Inferior parietal cortex (tissue), 1 donor: ENCODE measurements at regions not wholly inside any gene's neighbourhood (a gene's known extent, or its start where the extent isn't known, plus 50 kb on each side); places are given as distances from the start of the nearest gene placed in this dataset.

ENCODE experiments used
- DNase-seq: peaks from one replicate; pipeline ENCODE4 v3.0.0-alpha.2; 2016; ENCODE audit errors: extremely low spot score

DNA sequence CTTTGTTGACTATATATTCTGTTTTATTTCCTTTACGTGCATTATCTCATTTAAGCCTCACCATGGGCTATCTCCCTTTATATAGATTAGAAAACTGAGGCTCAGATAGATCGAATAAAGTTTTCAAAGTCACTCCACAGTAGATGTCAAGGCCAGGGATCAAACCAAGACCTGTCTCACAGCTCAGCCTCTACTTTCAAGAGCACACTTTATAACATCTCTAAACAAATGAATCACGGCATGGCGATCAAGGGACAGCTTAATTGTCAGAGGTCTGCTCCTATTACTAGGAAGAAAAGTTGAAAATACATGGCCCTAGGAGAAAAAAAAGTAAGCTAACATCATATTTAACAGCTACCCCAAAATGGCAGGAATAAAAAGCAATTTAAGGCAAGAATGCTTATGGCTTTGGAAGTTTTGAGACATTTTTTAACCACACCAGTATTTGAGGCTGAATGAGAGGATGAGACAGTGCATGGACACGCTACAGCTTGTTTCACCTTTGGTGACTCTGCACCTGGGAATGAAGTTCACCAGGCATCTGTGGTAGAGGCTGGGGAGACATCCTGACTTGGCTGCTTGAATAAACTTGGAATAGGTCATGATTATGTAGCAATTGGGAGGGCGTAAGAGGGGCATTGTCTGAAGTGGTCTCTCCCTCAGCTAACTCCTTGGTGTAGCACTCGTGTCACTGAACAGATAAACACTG, 486.8 kb upstream of the WWC1 start:
- no peak for DNase-seq

DNA sequence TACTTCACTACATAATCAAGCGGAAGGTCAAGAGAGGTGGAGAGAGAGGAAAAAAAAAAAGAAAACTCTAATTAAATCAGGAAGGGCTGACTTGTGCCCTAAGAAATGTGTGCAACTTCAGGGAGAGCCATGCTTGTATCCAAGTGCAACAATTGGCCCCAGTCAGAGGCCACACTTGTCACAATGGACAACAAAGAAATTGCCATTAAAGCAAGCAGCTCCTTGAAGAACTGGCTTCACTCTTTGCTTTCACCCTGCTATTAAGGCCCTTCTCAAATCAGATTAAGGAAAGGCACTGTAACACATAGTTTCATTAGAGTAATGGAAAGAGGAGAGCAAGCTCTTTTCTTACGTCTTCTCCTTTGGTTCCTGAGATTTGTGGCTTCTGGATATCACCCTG, 480.9 kb upstream of the WWC1 start:
- no peak for DNase-seq

DNA sequence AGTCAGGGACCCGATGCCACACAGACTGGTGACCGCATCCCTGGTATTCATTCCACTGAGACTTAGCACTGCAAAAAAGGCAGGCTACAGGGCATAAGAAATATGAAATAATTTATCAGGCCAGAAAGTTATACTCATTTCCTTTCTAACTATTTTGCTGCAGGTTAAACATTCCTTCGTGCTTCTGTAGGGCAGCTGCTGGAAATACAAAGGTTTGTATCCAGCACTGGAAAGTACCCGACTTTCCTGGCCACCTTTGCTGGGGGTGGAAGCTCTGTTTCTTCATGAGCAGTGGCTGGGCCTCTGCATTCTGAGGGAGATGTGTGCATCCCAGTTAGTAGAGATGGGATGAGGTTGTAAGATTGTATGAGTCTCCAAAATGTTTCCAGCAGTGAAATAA, 478.6 kb upstream of the WWC1 start:
- no peak for DNase-seq

DNA sequence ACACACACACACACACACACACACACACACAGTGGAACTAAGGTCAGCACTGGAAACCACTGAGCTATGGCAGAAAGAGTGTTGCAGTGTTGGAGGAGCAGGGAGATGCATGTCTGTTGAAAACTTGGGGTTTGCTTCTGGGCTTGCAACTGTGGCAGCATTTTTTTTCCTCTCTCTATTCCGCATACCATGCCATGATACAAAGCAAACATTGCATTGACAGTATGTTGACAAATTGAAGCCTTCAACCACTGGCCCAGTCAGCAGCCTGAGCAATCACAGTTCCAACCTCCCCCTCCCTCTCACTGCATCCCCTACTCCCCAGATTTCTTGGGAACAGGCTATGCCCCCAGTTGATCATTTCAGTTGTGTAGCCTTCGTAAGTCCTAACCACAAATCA, 478.1 kb upstream of the WWC1 start:
- DNase-seq = no peak

DNA sequence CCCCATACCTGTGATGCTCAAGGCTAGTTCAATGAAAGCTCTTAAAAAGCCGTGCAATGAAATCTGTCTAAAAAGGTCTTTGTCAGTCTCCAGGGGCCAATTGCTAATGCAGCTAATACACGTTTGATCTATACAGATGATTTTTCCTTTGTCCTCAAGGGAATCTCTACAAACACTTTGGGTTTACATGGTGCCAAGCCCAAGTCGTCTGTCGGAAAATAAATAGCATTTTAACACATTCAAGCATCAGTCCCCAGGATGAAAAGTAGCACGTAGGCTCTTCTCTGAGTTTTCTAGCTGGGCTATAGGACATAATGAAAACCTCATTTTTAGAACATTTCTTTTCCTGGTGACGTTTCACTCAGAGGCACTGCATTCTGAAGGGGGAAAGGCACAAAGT, 477.4 kb upstream of the WWC1 start:
- DNase-seq = no peak

DNA sequence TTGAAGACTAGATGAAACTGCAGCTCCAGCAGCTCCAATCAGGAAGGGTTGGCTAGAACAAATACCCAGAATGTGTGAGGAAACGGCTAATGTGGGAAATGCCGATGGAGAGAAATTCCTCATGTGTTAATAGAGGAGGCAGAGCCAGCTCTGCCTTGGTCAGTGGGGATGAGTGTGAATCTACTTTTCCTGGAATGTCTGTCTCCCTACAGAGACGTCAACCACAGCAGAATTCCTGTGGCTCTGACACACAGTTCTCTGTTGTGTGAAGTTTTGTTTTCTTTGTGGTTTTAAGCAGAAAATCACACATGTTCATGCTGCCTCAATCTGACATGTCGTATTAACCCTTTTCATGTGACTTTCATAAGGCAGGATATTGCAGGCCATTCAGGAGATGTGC, 476.6 kb upstream of the WWC1 start:
- DNase-seq = no peak

DNA sequence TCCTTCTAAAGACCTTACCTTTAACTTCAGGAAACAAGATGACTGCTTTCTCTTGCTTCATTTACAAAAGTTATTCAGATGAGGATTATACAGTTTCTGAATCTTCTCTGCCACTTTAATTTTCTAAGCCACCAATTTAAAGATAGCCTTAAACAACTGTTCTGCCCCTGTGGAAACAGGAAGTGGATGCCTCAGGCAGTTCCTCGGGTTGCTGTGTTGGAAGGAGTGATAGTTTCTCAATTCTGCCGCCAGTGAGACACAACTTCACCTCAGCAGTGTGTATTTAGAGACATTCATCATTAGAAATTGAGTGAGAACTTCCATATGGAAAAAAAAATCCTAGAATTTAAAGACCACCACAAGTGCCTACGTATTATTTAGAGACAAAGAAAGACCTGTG, 475.1 kb upstream of the WWC1 start:
- no peak for DNase-seq

DNA sequence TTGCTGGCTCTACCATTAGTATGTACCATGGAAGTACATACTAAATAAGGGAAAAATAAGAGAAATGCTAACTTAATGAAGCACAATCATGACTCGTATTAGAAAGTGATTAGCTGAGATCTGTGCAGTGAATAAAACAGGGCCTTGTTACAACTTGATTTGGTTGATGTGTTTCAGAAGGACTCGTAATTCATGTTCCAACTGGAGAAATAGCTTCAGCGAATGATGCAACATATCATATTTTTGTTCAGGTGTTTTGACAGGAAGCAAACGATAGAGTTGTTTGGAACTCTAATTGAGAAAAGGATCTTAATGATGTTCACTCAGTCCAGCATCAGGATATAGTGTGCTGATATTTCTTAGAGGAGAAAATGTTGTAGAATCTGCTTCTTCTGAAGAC, 474.6 kb upstream of the WWC1 start:
- no peak for DNase-seq

DNA sequence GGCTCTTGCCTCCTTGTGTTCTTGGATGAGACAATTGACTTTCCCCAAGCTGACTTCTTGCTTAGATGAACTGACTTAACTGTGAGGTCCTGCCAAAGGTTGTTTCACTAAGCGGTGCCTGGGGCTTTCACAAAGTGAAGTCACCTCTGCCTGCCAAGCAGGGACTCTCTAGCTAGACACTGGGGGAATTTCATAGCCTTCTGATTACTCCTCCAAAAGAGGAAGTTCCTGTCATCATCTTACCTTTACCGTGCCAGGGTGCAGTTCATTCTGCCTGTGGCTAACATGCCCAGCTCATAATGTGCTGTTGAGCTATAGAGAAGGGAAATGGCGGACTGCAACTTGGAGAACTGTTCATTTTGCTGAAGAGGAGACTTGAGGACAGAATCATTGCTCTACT, 472.0 kb upstream of the WWC1 start:
- DNase-seq = no peak

DNA sequence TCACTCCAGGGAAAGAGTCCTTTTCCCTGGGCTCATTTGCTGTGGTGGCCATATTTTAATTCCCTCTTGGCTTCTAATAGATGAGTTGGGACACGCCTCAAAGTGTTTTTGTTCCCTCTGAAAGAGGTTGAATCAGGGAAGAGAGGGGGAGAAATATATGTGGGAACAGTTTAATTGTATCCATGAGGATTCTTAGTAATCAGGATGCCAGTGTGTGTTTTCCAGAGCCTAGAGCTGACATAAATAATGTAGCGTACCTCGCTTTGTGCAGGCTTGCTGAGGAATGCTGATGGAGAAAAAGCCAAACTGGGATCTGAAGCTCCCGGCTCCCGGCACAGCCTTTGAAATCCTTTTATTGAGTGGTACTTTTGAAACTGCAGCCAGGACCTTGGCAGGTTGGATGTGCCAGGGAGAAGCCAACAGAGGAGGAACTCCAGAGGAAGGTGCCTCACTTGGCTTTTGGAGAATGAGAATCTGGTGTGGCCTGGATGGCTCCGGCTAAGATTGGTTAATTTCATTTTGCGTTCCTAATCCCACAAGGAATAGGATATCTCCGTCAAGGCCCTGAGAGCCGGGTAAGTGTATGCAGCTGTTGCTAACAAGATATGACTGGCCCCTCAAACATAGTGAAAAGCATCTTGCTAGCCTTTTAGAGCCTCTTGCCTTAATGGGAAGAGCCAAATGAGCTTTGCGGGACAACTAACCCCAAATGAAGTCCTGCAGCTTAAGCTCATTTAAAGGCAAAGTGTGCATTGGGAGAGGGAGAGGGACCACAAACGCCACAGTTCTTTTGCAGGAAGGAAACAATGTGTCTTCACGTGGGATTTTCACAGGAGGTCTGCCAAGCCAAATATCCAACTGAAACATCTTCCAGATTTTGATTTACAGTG, 471.1 kb upstream of the WWC1 start:
- no peak for DNase-seq

DNA sequence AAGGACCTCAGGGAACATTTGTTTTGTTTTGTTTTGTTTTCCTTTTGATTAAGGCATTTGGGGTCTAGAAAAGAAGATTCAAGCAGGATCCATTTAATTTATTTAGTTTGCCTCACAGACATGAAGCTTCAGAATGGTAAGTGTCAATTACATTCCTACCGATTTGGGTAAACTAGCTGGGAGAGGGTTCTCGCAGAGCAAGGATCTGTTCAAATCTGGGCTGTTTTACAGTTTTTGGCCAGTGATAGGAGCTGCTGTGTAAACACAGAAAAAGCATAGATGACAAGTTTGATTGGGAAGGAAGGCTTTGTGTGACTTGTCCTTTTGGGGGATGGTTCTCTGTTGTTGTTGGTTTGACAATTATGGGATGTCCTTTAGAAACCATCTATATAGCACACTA, 470.3 kb upstream of the WWC1 start:
- DNase-seq = no peak

DNA sequence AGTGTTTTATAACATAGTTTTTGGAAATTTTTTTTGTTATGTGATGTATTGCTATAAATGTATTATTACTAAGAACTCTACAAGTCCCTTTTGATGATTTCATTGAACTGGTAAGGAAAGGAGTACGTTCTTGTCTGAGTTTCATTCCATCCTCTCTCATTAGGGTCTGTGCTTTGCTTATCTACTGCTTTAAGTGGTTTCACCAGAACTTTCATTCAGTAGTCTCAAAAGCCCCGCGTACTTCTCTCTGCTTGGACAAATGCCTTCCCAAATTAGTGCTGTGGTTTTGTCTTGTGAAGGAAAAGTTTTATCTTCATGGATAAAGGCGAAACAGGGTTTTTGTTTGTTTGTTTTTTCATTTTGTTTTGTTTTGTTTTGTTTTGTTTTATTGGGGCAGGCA, 469.8 kb upstream of the WWC1 start:
- no peak for DNase-seq

DNA sequence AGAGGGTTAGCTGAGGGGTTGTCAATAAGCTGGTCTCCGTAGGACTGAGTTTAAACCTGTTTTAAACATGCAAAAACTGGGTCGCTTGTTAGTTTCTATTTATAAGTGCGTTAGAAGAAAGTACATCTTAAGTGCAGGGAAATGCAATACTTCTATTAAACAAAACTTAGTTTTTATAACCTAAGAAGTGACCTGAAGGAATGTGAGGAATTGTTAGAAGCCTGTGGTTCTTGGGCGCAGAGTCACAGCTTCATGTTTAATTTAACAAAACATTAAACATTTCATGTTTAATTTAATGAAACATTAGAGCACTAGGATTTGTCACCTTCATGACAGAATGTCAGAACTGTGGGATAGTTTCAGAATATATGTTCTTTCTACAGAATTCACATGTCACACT, 469.2 kb upstream of the WWC1 start:
- no peak for DNase-seq

DNA sequence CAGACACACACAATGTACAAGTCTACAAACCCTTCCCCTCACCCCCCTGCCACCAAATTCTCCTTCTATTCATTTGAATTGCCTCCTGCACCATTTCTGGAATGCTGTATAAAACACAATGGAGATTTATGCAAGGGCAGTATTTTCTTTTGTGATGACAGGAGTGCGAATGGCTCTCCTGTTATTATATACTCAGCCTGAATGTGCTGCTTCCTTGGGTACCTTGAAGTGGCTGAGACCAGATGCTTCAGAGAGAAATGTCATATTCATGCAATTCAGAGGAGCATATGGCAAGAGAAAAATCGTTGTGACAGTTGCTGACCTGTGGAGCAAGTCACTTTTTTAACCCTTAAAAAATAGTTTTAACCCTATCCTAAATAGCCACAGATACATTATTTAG, 468.0 kb upstream of the WWC1 start:
- no peak for DNase-seq

DNA sequence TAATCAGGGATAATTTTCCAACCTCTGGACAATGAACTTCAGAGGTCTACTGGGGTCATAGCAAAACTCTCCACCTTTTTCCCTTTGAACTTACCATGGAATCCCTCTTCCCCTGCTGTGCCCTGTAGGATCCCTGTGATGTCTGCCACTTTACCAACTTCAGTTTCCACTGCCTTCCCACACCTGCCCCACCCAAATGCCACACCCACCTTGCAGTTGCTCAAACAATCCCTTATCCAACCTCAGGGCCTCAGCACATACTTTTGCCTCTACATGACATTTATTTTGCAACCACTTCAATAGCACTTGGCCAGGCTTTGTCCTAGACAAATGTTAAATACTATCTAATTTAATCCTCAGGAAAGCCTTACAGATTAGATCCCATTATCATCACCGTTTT, 463.7 kb upstream of the WWC1 start:
- no peak for DNase-seq

DNA sequence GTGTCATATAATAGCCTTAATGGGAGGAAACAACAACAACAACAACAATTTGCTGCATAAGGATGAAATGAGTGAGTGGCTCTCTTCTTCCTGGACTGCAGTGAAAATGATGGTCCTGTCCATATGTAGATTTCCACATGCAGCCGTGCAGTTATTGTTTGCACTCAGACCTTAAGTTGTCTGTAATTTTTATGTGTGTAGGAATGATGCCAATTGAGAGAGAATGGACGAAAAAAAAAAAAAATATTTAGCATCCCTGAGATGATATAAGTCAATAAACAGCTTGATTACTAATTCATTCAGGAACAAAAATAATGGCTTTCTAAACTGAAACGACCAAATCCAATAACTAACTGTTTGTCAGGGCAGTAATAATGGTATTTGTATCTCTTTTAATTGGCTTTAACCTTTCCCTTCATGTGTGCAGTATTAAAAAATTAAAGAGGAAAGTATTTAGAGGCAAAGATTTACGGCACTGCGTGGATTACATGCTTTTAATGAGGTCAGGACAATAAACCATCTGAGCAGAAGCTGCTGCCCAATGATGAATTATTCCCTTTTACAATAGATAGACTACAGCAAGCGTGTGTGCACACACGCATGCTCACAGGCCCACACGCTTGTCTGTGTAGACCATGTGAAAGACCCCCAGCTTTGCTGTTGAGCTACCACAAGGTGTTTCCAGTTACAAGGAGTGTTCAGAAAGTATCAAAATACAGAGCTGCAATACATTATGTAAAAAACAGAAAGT, 459.5 kb upstream of the WWC1 start:
- DNase-seq = no peak

DNA sequence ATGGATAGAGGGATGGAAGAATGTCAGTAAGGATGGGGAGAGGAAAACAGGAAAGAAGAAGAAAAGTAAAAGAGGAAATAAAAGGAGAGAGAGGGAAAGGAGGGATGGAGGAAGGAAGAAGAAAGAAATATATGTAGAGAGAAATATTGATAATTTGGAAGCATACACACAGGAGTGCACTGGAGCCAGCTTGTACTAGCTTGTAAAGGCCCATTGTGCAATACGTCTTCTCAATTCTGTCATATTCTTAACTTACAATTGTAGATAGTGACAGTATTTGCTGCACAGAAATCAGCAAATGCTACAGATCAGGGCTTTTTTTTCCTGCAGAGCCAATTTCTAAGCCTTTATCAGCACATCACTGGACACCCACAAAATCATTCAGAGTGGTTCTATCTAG, 458.8 kb upstream of the WWC1 start:
- no peak for DNase-seq

DNA sequence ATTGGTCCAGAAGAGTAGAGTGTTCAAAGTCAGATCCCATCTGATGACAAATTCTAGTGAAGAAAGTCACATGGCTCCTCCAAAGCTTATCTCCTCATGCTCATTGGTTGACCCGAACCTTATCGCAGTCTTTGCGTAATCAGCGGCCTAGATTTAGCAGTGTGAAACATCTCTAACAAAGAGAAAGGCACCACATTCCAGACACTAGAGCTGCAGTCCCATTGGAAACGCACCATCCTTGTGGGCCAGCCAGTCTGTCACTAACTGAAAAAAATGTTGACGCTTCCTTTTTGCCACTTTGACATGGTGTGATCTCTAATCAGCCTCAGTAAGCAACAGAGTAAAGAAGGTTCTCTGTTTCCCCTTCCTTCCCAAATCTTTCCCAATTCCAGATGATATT, 458.0 kb upstream of the WWC1 start:
- DNase-seq = no peak

DNA sequence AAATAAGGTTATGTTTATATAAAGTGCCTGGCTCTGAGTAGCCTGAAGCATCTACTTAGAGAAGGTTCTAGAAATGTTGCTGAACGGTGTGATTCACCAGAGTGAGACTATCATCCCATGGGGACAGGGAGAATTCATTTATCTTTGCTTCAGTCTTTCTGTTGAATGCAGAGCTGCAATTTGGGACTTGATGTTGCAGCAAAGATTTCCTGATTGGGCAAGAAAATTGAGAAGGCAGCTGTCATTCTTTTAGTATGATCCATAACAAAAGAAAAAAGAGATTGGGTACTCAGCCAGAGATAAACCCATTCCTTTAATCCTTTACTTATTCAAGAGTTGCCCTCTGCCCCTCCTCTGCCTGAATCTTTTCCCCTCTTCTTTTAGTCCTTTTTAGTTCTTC, 456.3 kb upstream of the WWC1 start:
- no peak for DNase-seq

DNA sequence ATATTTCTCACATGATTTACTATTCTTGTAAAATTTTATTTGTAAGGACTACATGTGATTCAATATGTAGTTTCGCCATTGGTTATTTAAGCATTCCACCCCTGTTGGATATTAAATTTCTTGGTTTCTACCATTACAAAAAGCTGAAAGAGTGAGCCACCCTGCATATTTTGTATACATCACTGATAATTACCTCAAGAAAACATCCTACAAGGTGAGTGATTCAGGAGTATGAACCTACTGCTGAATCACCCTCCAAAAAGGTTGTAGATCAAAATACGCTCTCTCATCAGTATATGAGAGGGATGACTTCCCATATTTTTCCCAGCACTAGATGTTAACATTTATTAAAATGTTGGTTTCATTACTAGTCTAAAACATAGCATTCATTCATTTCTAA, 454.3 kb upstream of the WWC1 start:
- no peak for DNase-seq

DNA sequence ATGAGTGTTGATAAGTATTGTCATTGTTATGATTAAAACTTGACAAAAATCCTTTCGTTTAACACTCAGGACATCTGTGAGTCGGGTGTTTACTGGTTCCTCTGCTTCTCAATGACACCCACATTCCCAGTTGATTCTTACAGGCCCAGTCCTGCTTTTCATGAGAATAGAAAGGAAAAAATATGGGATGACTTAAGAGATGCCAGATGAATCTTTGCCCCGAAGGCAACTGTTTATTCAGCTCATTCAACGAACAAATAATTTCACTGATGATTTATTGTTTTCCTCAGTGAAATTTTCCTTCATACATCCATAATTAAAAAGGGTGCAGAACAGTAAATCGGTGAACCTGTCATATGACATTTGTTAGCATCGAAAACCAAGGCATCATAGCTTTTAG, 452.4 kb upstream of the WWC1 start:
- DNase-seq = no peak

DNA sequence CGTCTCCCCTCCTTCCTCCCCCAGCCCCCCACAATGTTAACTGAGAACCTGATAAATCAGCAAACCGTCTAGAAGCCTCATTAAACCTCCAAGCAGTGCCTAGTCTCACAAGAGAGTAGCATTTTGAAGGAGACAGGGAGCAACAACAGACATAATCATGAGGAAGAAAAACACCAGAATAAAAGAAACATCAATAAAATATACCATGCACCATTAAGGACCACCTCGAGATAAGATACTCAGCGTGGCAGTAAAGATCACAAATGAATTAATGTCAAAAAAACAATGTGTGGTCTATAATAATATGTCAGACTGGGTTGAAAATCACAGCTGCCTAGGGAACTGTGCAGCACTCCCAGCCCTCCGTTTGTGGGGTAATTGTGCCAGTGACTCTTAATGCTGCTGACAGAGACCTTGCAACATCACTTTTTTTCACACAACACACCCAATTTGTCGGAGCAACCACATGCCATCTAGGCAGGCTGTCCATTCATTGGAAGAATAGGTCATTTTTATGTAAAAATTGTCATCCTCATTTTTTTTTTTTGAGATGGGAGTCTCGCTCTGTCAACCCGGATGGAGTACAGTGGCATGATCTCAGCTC, 450.8 kb upstream of the WWC1 start:
- no peak for DNase-seq
